ENCODE measurements at regions not wholly inside any gene's neighbourhood (a gene's known extent, or its start where the extent isn't known, plus 50 kb on each side); places are given as distances from the start of the nearest gene placed in this dataset.
A peak's percentile ranks its signal among the peaks of the same experiment; 100 is the strongest.
"Not testable (repeated sequence)": the region's sequence is repeated elsewhere in the genome, so short reads cannot be mapped to it uniquely, and the experiment has no call there.

GRCh38 chr5:54397420-54397819 lies 58.1 kb upstream of the HSPB3 start:
- TF ChIP-seq CTCF (IDR thresholded peaks at IDR 0.05) (no peak), POLR2A (IDR thresholded peaks at IDR 0.05) (no peak)
- no peak for DNase-seq
- intact Hi-C loops (cut with DNase I), result no loop called here

DNA sequence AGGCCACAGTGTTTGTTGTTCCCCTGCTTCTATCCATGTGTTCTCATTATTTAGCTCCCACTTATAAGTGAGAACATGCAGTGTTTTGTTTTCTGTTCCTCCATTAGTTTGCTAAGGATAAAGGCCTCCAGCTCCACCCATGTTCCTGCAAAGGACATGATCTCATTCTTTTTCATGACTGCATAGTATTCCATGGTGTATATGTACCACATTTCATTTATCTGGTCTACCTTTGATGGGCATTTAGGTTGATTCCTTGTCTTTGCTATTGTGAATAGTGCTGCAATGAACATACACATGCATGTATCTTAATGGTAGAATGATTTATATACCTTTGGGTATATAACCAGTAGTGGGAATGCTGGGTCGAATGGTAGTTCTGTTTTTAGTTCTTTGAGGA lies 62.5 kb upstream of the HSPB3 start:
- H3K27me3 ChIP-seq; H3K4me3 ChIP-seq; H3K4me1 ChIP-seq; DNase-seq; intact Hi-C loops (cut with DNase I); H3K27ac ChIP-seq; H3K9me3 ChIP-seq; H3K36me3 ChIP-seq: not testable (repeated sequence)
- WGBS, 2 donors, result 71 to 78% methylated on average over 1 of the region's 1 CpG

More at GRCh38 chr5:54397420-54397819, 58.1 kb upstream of the HSPB3 start:
- H3K27ac ChIP-seq, result no peak overlapping the region
- H3K27me3 ChIP-seq, result no peaks in the 10 kb centered on the region
- H3K4me1 ChIP-seq, result peaks cover 0 to 9% (median under 1%) of the 10 kb centered on the region in 3 donors
- no peaks in the 10 kb centered on the region for H3K9me3 ChIP-seq
- H3K36me3 ChIP-seq, result no peaks in the 10 kb centered on the region
- no peak overlapping the region for H3K4me3 ChIP-seq
- 81 to 86% methylated on average over 1 of the region's 1 CpG for WGBS, 2 donors

- Histone ChIP-seq H3K27ac (no peak overlapping the region), H3K27me3 (no peaks in the 10 kb centered on the region), H3K4me3 (no peak overlapping the region), H3K9me3 (no peaks in the 10 kb centered on the region), H3K4me1 (peaks cover 0 to 9% (median 0%) of the 10 kb centered on the region in 3 donors), H3K36me3 (no peaks in the 10 kb centered on the region)
- TF ChIP-seq POLR2A (IDR thresholded peaks at IDR 0.05), result no peak
- intact Hi-C loops (cut with DNase I), result no loop called here
- 73 to 82% methylated on average over 5 of the region's 5 CpGs for WGBS, 2 donors
- DNase-seq, result no peak
Measured at GRCh38 chr5:54390539-54391031, 64.9 kb upstream of the HSPB3 start.

- no peaks in the 10 kb centered on the region for H3K36me3 ChIP-seq
- no peaks in the 10 kb centered on the region for H3K9me3 ChIP-seq
- TF ChIP-seq POLR2A (IDR thresholded peaks at IDR 0.05) (no peak), CTCF (IDR thresholded peaks at IDR 0.05) (no peak)
- H3K4me3 ChIP-seq, result no peak overlapping the region
- H3K27ac ChIP-seq, result no peak overlapping the region
- DNase-seq, result no peak
- H3K4me1 ChIP-seq, result peaks cover 0 to 9% (median 0%) of the 10 kb centered on the region in 3 donors
- intact Hi-C loops (cut with DNase I), result no loop called here
- H3K27me3 ChIP-seq, result no peaks in the 10 kb centered on the region
Measured at GRCh38 chr5:54390015-54390414, 65.5 kb upstream of the HSPB3 start.

DNA sequence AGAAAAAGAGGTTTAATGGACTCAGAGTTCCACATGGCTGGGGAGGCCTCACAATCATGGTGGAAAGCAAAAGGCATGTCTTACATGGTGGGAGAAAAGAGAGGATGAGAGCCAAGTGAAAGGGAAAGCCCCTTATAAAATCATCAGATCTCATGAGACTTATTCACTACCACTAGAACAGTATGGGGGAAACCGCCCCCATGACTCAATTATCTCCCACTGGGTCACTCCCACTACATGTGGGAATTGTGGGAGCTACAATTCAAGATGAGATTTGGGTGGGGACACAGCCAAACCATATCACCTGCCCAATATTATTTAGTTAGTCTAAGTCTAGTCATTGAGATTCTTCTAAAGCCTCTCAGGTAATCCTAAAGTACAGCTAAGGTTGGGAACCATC lies 66.1 kb upstream of the HSPB3 start:
- H3K36me3 ChIP-seq; H3K27me3 ChIP-seq; H3K4me3 ChIP-seq; H3K9me3 ChIP-seq; H3K4me1 ChIP-seq; intact Hi-C loops (cut with DNase I); DNase-seq; H3K27ac ChIP-seq: not testable (repeated sequence)
- WGBS, 2 donors, result 69 to 71% methylated on average over 1 of the region's 1 CpG

DNA sequence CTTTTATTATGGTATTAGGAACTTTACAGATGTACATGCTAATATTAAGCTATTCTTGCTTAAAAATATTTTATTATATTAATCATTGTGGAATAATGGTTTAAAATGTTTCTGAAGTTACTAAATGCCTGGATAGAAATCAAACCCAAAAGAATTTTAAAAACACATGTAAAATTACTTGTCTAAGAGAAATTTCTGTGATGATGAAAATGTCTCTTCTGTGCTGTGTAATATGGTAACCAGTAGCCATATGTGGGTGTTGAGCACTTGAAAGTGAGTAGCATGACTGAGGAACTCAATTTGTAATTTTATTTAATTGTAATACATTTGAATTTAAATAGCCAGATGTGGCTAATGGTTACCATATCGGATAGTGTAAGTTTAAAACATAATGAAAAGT lies 66.7 kb upstream of the HSPB3 start:
- 92 to 94% methylated on average over 1 of the region's 1 CpG for WGBS, 2 donors
- H3K9me3 ChIP-seq, result no peaks in the 10 kb centered on the region
- no peaks in the 10 kb centered on the region for H3K36me3 ChIP-seq
- H3K27ac ChIP-seq, result peak overlapping the region in 1 of 4 donors; percentile 8
- DNase-seq, result no peak
- H3K4me3 ChIP-seq, result no peak overlapping the region
- H3K4me1 ChIP-seq, result peaks cover 0 to 9% (median 0%) of the 10 kb centered on the region in 3 donors
- TF ChIP-seq POLR2A (IDR thresholded peaks at IDR 0.05), result no peak
- no peak for TF ChIP-seq CTCF (IDR thresholded peaks at IDR 0.05)
- no peaks in the 10 kb centered on the region for H3K27me3 ChIP-seq
- intact Hi-C loops (cut with DNase I), result no loop called here

- no peak for TF ChIP-seq CTCF (IDR thresholded peaks at IDR 0.05)
- no peak for TF ChIP-seq POLR2A (IDR thresholded peaks at IDR 0.05)
- DNase-seq, result no peak
- Histone ChIP-seq H3K27me3 (no peaks in the 10 kb centered on the region), H3K4me1 (peaks cover 0 to 9% (median 0%) of the 10 kb centered on the region in 3 donors), H3K27ac (peak overlapping the region in 2 of 4 donors; percentile 8 to 16), H3K9me3 (no peaks in the 10 kb centered on the region), H3K36me3 (no peaks in the 10 kb centered on the region), H3K4me3 (no peak overlapping the region)
- WGBS, 2 donors, result 62 to 73% methylated on average over 5 of the region's 5 CpGs
- intact Hi-C loops (cut with DNase I), result no loop called here
Measured at GRCh38 chr5:54388409-54388808, 67.1 kb upstream of the HSPB3 start.

Measured in esophagus squamous epithelium (tissue), 5 donors.